ENCODE measurements at regions not wholly inside any gene's neighbourhood (a gene's known extent, or its start where the extent isn't known, plus 50 kb on each side); places are given as distances from the start of the nearest gene placed in this dataset.

DNA sequence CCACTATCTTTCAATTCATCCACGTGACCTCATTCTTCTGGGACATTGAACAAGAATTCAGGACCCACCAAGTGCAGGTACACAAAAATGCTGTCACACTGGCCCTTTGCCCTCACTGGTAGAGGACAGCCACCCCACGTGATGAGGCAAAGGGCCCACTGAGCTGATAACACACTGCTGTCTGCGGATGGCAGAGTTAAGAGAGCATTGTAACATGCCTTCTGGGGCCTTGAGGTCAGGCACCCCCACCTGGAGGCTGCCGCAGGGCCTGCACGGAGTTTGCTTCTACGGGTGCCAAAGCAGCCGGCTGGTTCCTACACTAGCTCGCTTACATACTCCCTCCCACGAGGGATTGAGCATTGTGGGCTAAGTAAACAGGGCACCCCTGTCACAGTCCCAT, 101.0 kb downstream of the LRIG3 start:
- intact Hi-C loops (cut with DNase I, micrococcal nuclease), result no loop called here
- no peaks in the 10 kb centered on the region for H3K9me3 Mint-ChIP-seq
- POLR2A ChIA-PET, result no interaction called here

DNA sequence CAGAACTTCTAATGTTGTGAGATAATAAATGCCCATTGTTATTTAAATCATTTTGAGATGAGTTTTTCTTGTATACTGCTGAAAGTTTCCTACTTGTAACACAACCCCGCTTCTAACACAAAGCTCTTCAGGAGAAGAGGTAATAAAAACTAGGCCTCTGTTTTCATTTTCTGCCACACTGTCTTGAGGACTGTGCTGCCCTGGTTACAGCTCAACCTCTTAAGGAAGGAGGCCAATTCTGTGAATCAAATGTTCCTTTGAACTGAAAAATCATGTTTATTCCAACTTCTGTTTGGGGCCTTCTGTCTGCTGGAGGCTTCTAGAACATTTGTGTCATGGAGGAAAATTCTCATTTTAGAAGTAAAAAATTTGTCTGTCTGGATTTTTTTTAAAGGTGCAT, 100.3 kb downstream of the LRIG3 start:
- no peak for DNase-seq
- Mint-ChIP-seq H3K36me3 (ENCODE audit: low read depth) (no peaks in the 10 kb centered on the region), H3K9me3 (no peaks in the 10 kb centered on the region), H3K27me3 (no peaks in the 10 kb centered on the region), H3K4me1 (ENCODE audit: low read depth) (no peaks in the 10 kb centered on the region), H3K27ac (no peak overlapping the region), H3K4me3 (no peak overlapping the region)
- H3K4me1 ChIP-seq (ENCODE audit: insufficient read depth, low read length), result no peaks in the 10 kb centered on the region
- no peaks in the 10 kb centered on the region for H3K36me3 ChIP-seq (ENCODE audit: insufficient read depth, low read length)
- intact Hi-C loops (cut with DNase I, micrococcal nuclease), result no loop called here
- H3K27ac ChIP-seq (ENCODE audit: low read depth in 1 of 2, low read length in 2 of 2), result no peak overlapping the region
- no peak for ATAC-seq (ENCODE audit: poor library complexity)
- TF ChIP-seq, protein P1, sequence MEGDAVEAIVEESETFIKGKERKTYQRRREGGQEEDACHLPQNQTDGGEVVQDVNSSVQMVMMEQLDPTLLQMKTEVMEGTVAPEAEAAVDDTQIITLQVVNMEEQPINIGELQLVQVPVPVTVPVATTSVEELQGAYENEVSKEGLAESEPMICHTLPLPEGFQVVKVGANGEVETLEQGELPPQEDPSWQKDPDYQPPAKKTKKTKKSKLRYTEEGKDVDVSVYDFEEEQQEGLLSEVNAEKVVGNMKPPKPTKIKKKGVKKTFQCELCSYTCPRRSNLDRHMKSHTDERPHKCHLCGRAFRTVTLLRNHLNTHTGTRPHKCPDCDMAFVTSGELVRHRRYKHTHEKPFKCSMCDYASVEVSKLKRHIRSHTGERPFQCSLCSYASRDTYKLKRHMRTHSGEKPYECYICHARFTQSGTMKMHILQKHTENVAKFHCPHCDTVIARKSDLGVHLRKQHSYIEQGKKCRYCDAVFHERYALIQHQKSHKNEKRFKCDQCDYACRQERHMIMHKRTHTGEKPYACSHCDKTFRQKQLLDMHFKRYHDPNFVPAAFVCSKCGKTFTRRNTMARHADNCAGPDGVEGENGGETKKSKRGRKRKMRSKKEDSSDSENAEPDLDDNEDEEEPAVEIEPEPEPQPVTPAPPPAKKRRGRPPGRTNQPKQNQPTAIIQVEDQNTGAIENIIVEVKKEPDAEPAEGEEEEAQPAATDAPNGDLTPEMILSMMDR (IDR thresholded peaks at IDR 0.05), result no peak
- POLR2A ChIA-PET, result no interaction called here
- peaks cover 0 to 4% of the 10 kb centered on the region in 2 experiments for H3K9me3 ChIP-seq (ENCODE audit: control insufficient read depth in 1 of 2, insufficient read depth in 1 of 2, low read length in 2 of 2)
- H3K4me3 ChIP-seq (ENCODE audit: low read length), result no peak overlapping the region
- H3K27me3 ChIP-seq (ENCODE audit: control insufficient read depth in 1 of 2, insufficient read depth in 2 of 2, low read length in 2 of 2), result no peaks in the 10 kb centered on the region
- CTCF ChIA-PET, result no interaction called here

More for the DNA sequence above, 101.0 kb downstream of the LRIG3 start:
- TF ChIP-seq, protein P1 (IDR thresholded peaks at IDR 0.05), result no peak
- H3K27ac Mint-ChIP-seq, result no peak overlapping the region
- CTCF ChIA-PET, result no interaction called here
- no peaks in the 10 kb centered on the region for H3K4me1 Mint-ChIP-seq (ENCODE audit: low read depth)
- H3K4me3 Mint-ChIP-seq, result no peak overlapping the region
- ATAC-seq (ENCODE audit: poor library complexity), result no peak
- Histone ChIP-seq H3K4me3 (ENCODE audit: low read length) (no peak overlapping the region), H3K4me1 (ENCODE audit: insufficient read depth, low read length) (no peaks in the 10 kb centered on the region), H3K27me3 (ENCODE audit: control insufficient read depth in 1 of 2, insufficient read depth in 2 of 2, low read length in 2 of 2) (no peaks in the 10 kb centered on the region), H3K27ac (ENCODE audit: low read depth in 1 of 2, low read length in 2 of 2) (no peak overlapping the region), H3K9me3 (ENCODE audit: control insufficient read depth in 1 of 2, insufficient read depth in 1 of 2, low read length in 2 of 2) (peaks cover 0 to 3% of the 10 kb centered on the region in 2 experiments), H3K36me3 (ENCODE audit: insufficient read depth, low read length) (no peaks in the 10 kb centered on the region)
- H3K36me3 Mint-ChIP-seq (ENCODE audit: low read depth), result no peaks in the 10 kb centered on the region
- H3K27me3 Mint-ChIP-seq, result no peaks in the 10 kb centered on the region
- DNase-seq, result no peak
